Hepatocyte (in vitro differentiated cells): ENCODE measurements at regions not wholly inside any gene's neighbourhood (a gene's known extent, or its start where the extent isn't known, plus 50 kb on each side); places are given as distances from the start of the nearest gene placed in this dataset.

Source experiments
- EZH2 ChIP-seq: fragments of 200-600 bp; sonication (generic); IDR thresholded peaks from 2 replicates; pipeline ENCODE4 v1.6.1; 2016; ENCODE audit warnings: antibody characterized with exemption, mild to moderate bottlenecking, borderline replicate concordance
- TF ChIP-seq, protein P1 (sequence below): fragments of 200-600 bp; sonication (generic); IDR thresholded peaks from 2 replicates; pipeline ENCODE4 v1.5.1; 2016; ENCODE audit warnings: antibody characterized with exemption, mild to moderate bottlenecking; ENCODE audit not compliant: poor library complexity

DNA sequence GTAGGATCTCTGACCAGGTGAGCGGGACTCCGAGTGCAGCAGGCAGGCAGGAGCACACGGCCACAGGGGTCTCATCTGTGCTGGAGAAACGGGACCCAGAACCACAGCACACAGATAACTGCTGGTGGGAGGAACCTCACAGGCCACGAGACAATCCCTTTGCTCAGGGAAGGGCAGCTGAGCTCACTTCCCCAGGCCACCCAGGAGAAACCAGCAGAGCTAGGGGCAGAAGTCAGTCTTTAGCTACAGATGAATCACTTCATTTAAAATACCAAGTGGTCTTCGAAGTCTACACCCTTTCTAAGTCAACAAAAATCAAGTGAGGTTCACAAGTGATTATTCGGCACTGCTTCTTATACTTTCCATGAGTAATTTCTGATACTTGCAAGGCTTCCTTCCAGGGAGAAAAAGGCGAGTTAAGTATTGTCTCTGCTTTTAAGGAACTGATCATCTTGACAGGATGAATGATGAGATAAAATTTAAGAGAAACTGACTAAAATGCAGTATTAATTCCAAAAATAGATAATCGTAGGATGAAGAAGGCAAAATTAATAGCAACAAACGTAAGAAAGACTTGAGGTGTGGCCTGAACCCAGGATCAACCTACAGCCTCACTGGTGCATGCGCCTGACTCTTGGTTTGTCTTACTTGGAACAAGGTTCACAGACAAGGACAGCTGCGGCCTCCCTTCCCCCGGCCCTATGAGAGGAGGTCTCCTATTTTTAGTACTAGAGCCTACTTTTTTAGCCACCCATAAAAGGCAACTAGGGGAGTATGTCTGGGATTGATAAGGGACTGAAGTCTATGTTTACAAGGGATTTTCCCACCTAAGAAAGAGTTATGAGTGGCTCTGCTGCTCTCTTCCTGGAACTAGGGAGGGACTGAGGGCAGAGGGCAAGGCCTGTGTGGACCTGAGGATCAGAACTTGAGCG is 233.6 kb downstream of the TTLL2 start:
- TF ChIP-seq, protein P1, sequence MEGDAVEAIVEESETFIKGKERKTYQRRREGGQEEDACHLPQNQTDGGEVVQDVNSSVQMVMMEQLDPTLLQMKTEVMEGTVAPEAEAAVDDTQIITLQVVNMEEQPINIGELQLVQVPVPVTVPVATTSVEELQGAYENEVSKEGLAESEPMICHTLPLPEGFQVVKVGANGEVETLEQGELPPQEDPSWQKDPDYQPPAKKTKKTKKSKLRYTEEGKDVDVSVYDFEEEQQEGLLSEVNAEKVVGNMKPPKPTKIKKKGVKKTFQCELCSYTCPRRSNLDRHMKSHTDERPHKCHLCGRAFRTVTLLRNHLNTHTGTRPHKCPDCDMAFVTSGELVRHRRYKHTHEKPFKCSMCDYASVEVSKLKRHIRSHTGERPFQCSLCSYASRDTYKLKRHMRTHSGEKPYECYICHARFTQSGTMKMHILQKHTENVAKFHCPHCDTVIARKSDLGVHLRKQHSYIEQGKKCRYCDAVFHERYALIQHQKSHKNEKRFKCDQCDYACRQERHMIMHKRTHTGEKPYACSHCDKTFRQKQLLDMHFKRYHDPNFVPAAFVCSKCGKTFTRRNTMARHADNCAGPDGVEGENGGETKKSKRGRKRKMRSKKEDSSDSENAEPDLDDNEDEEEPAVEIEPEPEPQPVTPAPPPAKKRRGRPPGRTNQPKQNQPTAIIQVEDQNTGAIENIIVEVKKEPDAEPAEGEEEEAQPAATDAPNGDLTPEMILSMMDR = no peak
- no peak for TF ChIP-seq EZH2
